ENCODE measurements at regions not wholly inside any gene's neighbourhood (a gene's known extent, or its start where the extent isn't known, plus 50 kb on each side); places are given as distances from the start of the nearest gene placed in this dataset.
"Not testable (repeated sequence)": the region's sequence is repeated elsewhere in the genome, so short reads cannot be mapped to it uniquely, and the experiment has no call there.

- no peaks in the 10 kb centered on the region for H3K4me1 Mint-ChIP-seq (ENCODE audit: low read depth)
- no peaks in the 10 kb centered on the region for H3K36me3 Mint-ChIP-seq (ENCODE audit: insufficient read depth)
- DNase-seq = no peak
These were observed 141.6 kb upstream of the ARHGEF26 start for GRCh38 chr3:153979418-153980251.

GRCh38 chr3:153980252-153980590 lies 141.0 kb upstream of the ARHGEF26 start:
- Mint-ChIP-seq H3K4me3 (no peak overlapping the region), H3K9me3 (no peaks in the 10 kb centered on the region), H3K27me3 (ENCODE audit: low read depth) (peaks cover 5% of the 10 kb centered on the region), H3K4me1 (ENCODE audit: low read depth) (no peaks in the 10 kb centered on the region), H3K36me3 (ENCODE audit: insufficient read depth) (no peaks in the 10 kb centered on the region)
- no peak for DNase-seq
- no peak for ATAC-seq

More at GRCh38 chr3:153979418-153980251, 141.6 kb upstream of the ARHGEF26 start:
- peaks cover 5% of the 10 kb centered on the region for H3K27me3 Mint-ChIP-seq (ENCODE audit: low read depth)
- no peaks in the 10 kb centered on the region for H3K9me3 Mint-ChIP-seq
- no peak for ATAC-seq
- H3K4me3 Mint-ChIP-seq = no peak overlapping the region

GRCh38 chr3:153997364-153997763 lies 123.8 kb upstream of the ARHGEF26 start:
- H3K36me3 Mint-ChIP-seq (ENCODE audit: insufficient read depth); ATAC-seq; DNase-seq; H3K27me3 Mint-ChIP-seq (ENCODE audit: low read depth); H3K4me1 Mint-ChIP-seq (ENCODE audit: low read depth); H3K4me3 Mint-ChIP-seq; H3K9me3 Mint-ChIP-seq: not testable (repeated sequence)

GRCh38 chr3:154003649-154004048 lies 117.5 kb upstream of the ARHGEF26 start:
- Mint-ChIP-seq H3K27me3 (ENCODE audit: low read depth) (peaks cover 3% of the 10 kb centered on the region), H3K4me1 (ENCODE audit: low read depth) (no peaks in the 10 kb centered on the region), H3K9me3 (peaks cover 3% of the 10 kb centered on the region), H3K4me3 (no peak overlapping the region), H3K36me3 (ENCODE audit: insufficient read depth) (no peaks in the 10 kb centered on the region)
- DNase-seq (no peak), ATAC-seq (no peak)

GRCh38 chr3:154011036-154011435 lies 110.2 kb upstream of the ARHGEF26 start:
- H3K27me3 Mint-ChIP-seq (ENCODE audit: low read depth) = peaks cover under 1% of the 10 kb centered on the region
- DNase-seq (no peak), ATAC-seq (no peak)
- H3K4me3 Mint-ChIP-seq = no peak overlapping the region
- no peaks in the 10 kb centered on the region for H3K36me3 Mint-ChIP-seq (ENCODE audit: insufficient read depth)
- H3K4me1 Mint-ChIP-seq (ENCODE audit: low read depth) = no peaks in the 10 kb centered on the region
- H3K9me3 Mint-ChIP-seq = no peaks in the 10 kb centered on the region

GRCh38 chr3:154013736-154014135 lies 107.5 kb upstream of the ARHGEF26 start:
- Mint-ChIP-seq H3K27me3 (ENCODE audit: low read depth) (peaks cover 3% of the 10 kb centered on the region), H3K9me3 (no peaks in the 10 kb centered on the region)

GRCh38 chr3:154015307-154015706 lies 105.9 kb upstream of the ARHGEF26 start:
- H3K36me3 Mint-ChIP-seq (ENCODE audit: insufficient read depth) = no peaks in the 10 kb centered on the region
- H3K9me3 Mint-ChIP-seq = no peaks in the 10 kb centered on the region
- H3K4me3 Mint-ChIP-seq = no peak overlapping the region
- ATAC-seq (no peak), DNase-seq (no peak)
- H3K4me1 Mint-ChIP-seq (ENCODE audit: low read depth) = no peaks in the 10 kb centered on the region
- H3K27me3 Mint-ChIP-seq (ENCODE audit: low read depth) = peaks cover 3% of the 10 kb centered on the region

More at GRCh38 chr3:154013736-154014135, 107.5 kb upstream of the ARHGEF26 start:
- ATAC-seq (no peak), DNase-seq (no peak)
- no peaks in the 10 kb centered on the region for H3K36me3 Mint-ChIP-seq (ENCODE audit: insufficient read depth)
- no peaks in the 10 kb centered on the region for H3K4me1 Mint-ChIP-seq (ENCODE audit: low read depth)
- no peak overlapping the region for H3K4me3 Mint-ChIP-seq

- Mint-ChIP-seq H3K4me3 (no peak overlapping the region), H3K36me3 (ENCODE audit: insufficient read depth) (no peaks in the 10 kb centered on the region), H3K4me1 (ENCODE audit: low read depth) (no peaks in the 10 kb centered on the region), H3K27me3 (ENCODE audit: low read depth) (peaks cover 3% of the 10 kb centered on the region), H3K9me3 (no peaks in the 10 kb centered on the region)
- ATAC-seq (no peak), DNase-seq (peak; percentile 12)
These were observed 103.0 kb upstream of the ARHGEF26 start for GRCh38 chr3:154018100-154018696.

- DNase-seq (no peak), ATAC-seq (no peak)
- Mint-ChIP-seq H3K9me3 (no peaks in the 10 kb centered on the region), H3K36me3 (ENCODE audit: insufficient read depth) (no peaks in the 10 kb centered on the region), H3K27me3 (ENCODE audit: low read depth) (peaks cover 4% of the 10 kb centered on the region), H3K4me1 (ENCODE audit: low read depth) (no peaks in the 10 kb centered on the region), H3K4me3 (no peak overlapping the region)
These were observed 98.6 kb upstream of the ARHGEF26 start for GRCh38 chr3:154022606-154023005.

GRCh38 chr3:154023148-154023547 lies 98.0 kb upstream of the ARHGEF26 start:
- ATAC-seq (no peak), DNase-seq (no peak)
- H3K4me3 Mint-ChIP-seq = no peak overlapping the region
- H3K4me1 Mint-ChIP-seq (ENCODE audit: low read depth) = no peaks in the 10 kb centered on the region
- H3K36me3 Mint-ChIP-seq (ENCODE audit: insufficient read depth) = no peaks in the 10 kb centered on the region
- H3K9me3 Mint-ChIP-seq = no peaks in the 10 kb centered on the region
- peaks cover 4% of the 10 kb centered on the region for H3K27me3 Mint-ChIP-seq (ENCODE audit: low read depth)

GRCh38 chr3:154025007-154025406 lies 96.2 kb upstream of the ARHGEF26 start:
- no peaks in the 10 kb centered on the region for H3K36me3 Mint-ChIP-seq (ENCODE audit: insufficient read depth)
- no peaks in the 10 kb centered on the region for H3K9me3 Mint-ChIP-seq
- no peaks in the 10 kb centered on the region for H3K4me1 Mint-ChIP-seq (ENCODE audit: low read depth)
- peaks cover 1% of the 10 kb centered on the region for H3K27me3 Mint-ChIP-seq (ENCODE audit: low read depth)
- DNase-seq (no peak), ATAC-seq (no peak)
- no peak overlapping the region for H3K4me3 Mint-ChIP-seq

GRCh38 chr3:154029926-154030325 lies 91.3 kb upstream of the ARHGEF26 start:
- Mint-ChIP-seq H3K9me3 (no peaks in the 10 kb centered on the region), H3K4me1 (ENCODE audit: low read depth) (no peaks in the 10 kb centered on the region), H3K4me3 (no peak overlapping the region), H3K27me3 (ENCODE audit: low read depth) (no peaks in the 10 kb centered on the region), H3K36me3 (ENCODE audit: insufficient read depth) (no peaks in the 10 kb centered on the region)
- no peak for ATAC-seq
- no peak for DNase-seq

- Mint-ChIP-seq H3K9me3 (peaks cover 4% of the 10 kb centered on the region), H3K36me3 (ENCODE audit: insufficient read depth) (no peaks in the 10 kb centered on the region), H3K4me3 (no peak overlapping the region), H3K4me1 (ENCODE audit: low read depth) (no peaks in the 10 kb centered on the region), H3K27me3 (ENCODE audit: low read depth) (peaks cover 2% of the 10 kb centered on the region)
- ATAC-seq (no peak), DNase-seq (no peak)
These were observed 86.3 kb upstream of the ARHGEF26 start for GRCh38 chr3:154034797-154035330.

GRCh38 chr3:154040283-154040682 lies 80.9 kb upstream of the ARHGEF26 start:
- DNase-seq (no peak), ATAC-seq (no peak)
- Mint-ChIP-seq H3K4me1 (ENCODE audit: low read depth) (no peaks in the 10 kb centered on the region), H3K27me3 (ENCODE audit: low read depth) (peaks cover 5% of the 10 kb centered on the region), H3K4me3 (no peak overlapping the region), H3K9me3 (peaks cover 4% of the 10 kb centered on the region), H3K36me3 (ENCODE audit: insufficient read depth) (no peaks in the 10 kb centered on the region)

- Mint-ChIP-seq H3K9me3 (no peaks in the 10 kb centered on the region), H3K4me3 (no peak overlapping the region), H3K4me1 (ENCODE audit: low read depth) (no peaks in the 10 kb centered on the region), H3K36me3 (ENCODE audit: insufficient read depth) (no peaks in the 10 kb centered on the region), H3K27me3 (ENCODE audit: low read depth) (peaks cover 7% of the 10 kb centered on the region)
- ATAC-seq (no peak), DNase-seq (no peak)
These were observed 76.5 kb upstream of the ARHGEF26 start for GRCh38 chr3:154044671-154045070.

All from activated T-cell treated with anti-CD3 and anti-CD28 coated beads, Interleukin-2, amount 50 U/mL, for 4 hours (primary cell).